ENCODE measurements at regions not wholly inside any gene's neighbourhood (a gene's known extent, or its start where the extent isn't known, plus 50 kb on each side); places are given as distances from the start of the nearest gene placed in this dataset.
A peak's percentile ranks its signal among the peaks of the same experiment; 100 is the strongest.

DNA sequence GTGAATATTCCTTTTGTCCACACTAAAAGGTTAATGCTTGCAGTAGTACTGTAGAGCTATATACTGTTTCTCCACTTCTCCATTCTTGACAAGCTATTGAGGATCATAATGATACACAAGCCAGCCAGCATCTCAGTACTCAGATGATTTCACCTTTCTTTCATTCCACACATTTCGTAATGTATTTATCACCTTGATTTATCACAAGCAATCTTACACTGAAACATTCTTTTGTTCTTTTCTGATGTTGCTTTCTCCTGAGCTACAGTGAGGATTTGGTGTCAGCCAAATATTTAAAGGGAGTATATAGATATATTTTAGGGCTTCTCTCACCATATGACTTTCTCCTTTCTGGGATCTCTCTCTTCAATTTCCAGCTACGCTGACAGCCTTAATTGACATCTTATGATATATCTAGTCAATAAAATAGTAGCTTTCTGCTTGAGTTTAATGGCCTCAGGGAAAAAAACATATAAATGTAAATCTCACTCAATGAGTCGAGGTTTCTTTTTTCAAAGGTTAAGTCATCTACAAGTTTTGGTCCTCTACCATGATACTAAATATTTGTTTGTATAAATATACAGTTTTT lies 1327.0 kb downstream of the NSUN3 start:
- H4K20me1 ChIP-seq (replicated peaks in 1 of 2; ENCODE audit: control insufficient read depth in 1 of 2, insufficient read depth in 2 of 2, low read length in 2 of 2), result no peaks in the 10 kb centered on the region
- H3K18ac ChIP-seq (ENCODE audit: extremely low read depth, low read length), result no peak overlapping the region
- H3K4me3 ChIP-seq (ENCODE audit: extremely low read depth in 1 of 4, insufficient read depth in 2 of 4, low read depth in 3 of 4, low read length in 4 of 4), result no peak overlapping the region
- H2BK12ac ChIP-seq (ENCODE audit: low read depth, low read length), result no peak overlapping the region
- no peak overlapping the region for H4K5ac ChIP-seq (ENCODE audit: insufficient read length, low read depth, low read length)
- no peaks in the 10 kb centered on the region for H3K79me2 ChIP-seq (ENCODE audit: control insufficient read depth in 1 of 2, insufficient read depth in 2 of 2, low read length in 2 of 2)
- ChIA-PET CTCF (ENCODE audit: partially characterized antibody) (no interaction called here), POLR2A (ENCODE audit: partially characterized antibody) (no interaction called here)
- no peak overlapping the region for H2AK5ac ChIP-seq (ENCODE audit: low read depth, low read length)
- WGBS, 2 experiments (ENCODE audit: extremely low coverage in 1 of 2, insufficient coverage in 1 of 2, insufficient read length in 1 of 2, insufficient replicate concordance in 2 of 2, low coverage in 1 of 2, low lambda C conversion rate in 2 of 2, missing lambda C conversion rate in 1 of 2), result 95 to 100% methylated on average over 1 to 3 of the region's 3 CpGs
- H3K36me3 ChIP-seq (ENCODE audit: control insufficient read depth in 2 of 4, insufficient read depth in 4 of 4, low read length in 3 of 4), result no peaks in the 10 kb centered on the region
- no peak for TF ChIP-seq RBBP5 (IDR thresholded peaks at IDR 0.05; ENCODE audit: borderline replicate concordance, low read depth, low read length)
- no peak for TF ChIP-seq SIN3A (conservative IDR thresholded peaks at IDR 0.05 in 1 of 2, IDR thresholded peaks at IDR 0.05 in 1 of 2; ENCODE audit: low read depth in 1 of 2, low read length in 2 of 2)
- TF ChIP-seq TEAD4 (IDR thresholded peaks at IDR 0.05; ENCODE audit: low read depth, low read length), result no peak
- no peak for TF ChIP-seq RAD21 (IDR thresholded peaks at IDR 0.05 in 1 of 2, conservative IDR thresholded peaks at IDR 0.05 in 1 of 2; ENCODE audit: low read depth in 2 of 2, low read length in 2 of 2)
- no peak for TF ChIP-seq TAF1 (IDR thresholded peaks at IDR 0.05; ENCODE audit: low read depth, low read length)
- no peaks in the 10 kb centered on the region for H3K9me3 ChIP-seq (ENCODE audit: insufficient read depth in 2 of 2, low read depth in 1 of 2, low read length in 1 of 2)
- H3K27me3 ChIP-seq (replicated peaks in 1 of 4; ENCODE audit: control insufficient read depth in 3 of 4, extremely low read depth in 1 of 4, insufficient read depth in 3 of 4, low read length in 3 of 4), result no peaks in the 10 kb centered on the region
- no peak overlapping the region for H3K14ac ChIP-seq (ENCODE audit: insufficient read length)
- no peak overlapping the region for H4K91ac ChIP-seq (replicated peaks; ENCODE audit: insufficient read length, low read length)
- FAIRE-seq, result no peak
- H3K23me2 ChIP-seq (ENCODE audit: low read depth, low read length), result no peaks in the 10 kb centered on the region
- H3K4ac ChIP-seq (replicated peaks; ENCODE audit: insufficient read length, low read depth, low read length), result no peak overlapping the region
- H3K9ac ChIP-seq (replicated peaks in 1 of 4; ENCODE audit: extremely low read depth in 1 of 4, low read depth in 3 of 4, low read length in 3 of 4), result no peak overlapping the region
- no peaks in the 10 kb centered on the region for H3K79me1 ChIP-seq (ENCODE audit: low read depth, low read length)
- H2BK20ac ChIP-seq (ENCODE audit: low read length), result no peak overlapping the region
- H2BK120ac ChIP-seq (replicated peaks; ENCODE audit: low read depth, low read length), result no peak overlapping the region
- no peak overlapping the region for H2BK5ac ChIP-seq (ENCODE audit: low read depth, low read length)
- no peak for DNase-seq (ENCODE audit: low read depth in 1 of 2, low spot score in 2 of 2)
- no peak overlapping the region for H3K4me2 ChIP-seq (ENCODE audit: insufficient read depth in 1 of 2, low read depth in 2 of 2, low read length in 2 of 2)
- no peak overlapping the region for H3K23ac ChIP-seq (ENCODE audit: insufficient read length)
- peak overlapping the region; percentile 9; the same call in 1 of the 2 replicates for H2AFZ ChIP-seq (ENCODE audit: low read length)
- H4K8ac ChIP-seq (ENCODE audit: extremely low read depth, insufficient read depth, low read length), result no peak overlapping the region
- no peaks in the 10 kb centered on the region for H3K4me1 ChIP-seq (replicated peaks in 1 of 4; ENCODE audit: control insufficient read depth in 3 of 4, insufficient read depth in 4 of 4, low read length in 3 of 4)
- H2BK15ac ChIP-seq (ENCODE audit: low read length), result no peak overlapping the region
- H3K27ac ChIP-seq (ENCODE audit: low read depth, low read length), result no peak overlapping the region
- H3K56ac ChIP-seq (replicated peaks; ENCODE audit: insufficient read length, low read depth, low read length), result no peak overlapping the region

Data from H1 (cell line).